OCI-LY3 (cell line): ENCODE measurements at regions not wholly inside any gene's neighbourhood (a gene's known extent, or its start where the extent isn't known, plus 50 kb on each side); places are given as distances from the start of the nearest gene placed in this dataset.
"Not testable (repeated sequence)": the region's sequence is repeated elsewhere in the genome, so short reads cannot be mapped to it uniquely, and the experiment has no call there.

ENCODE experiments used
- H2AFZ ChIP-seq: fragments of 200-600, 300-600 bp; shearing (Covaris generic); 2 replicates; pipeline ENCODE4 v1.6.0; 2014; ENCODE audit warnings: antibody characterized with exemption, low read depth, low read length
- H3K27ac ChIP-seq: fragments of 200-600, 300-600 bp; sonication (generic); 2 replicates; pipeline ENCODE4 v1.5.1; 2014; ENCODE audit warnings: mild to moderate bottlenecking, low read length, moderate library complexity, mixed read lengths
- H3K27me3 ChIP-seq: fragments of 200-600, 300-600 bp; sonication (generic); 2 replicates; pipeline ENCODE4 v1.6.1; 2014; ENCODE audit warnings: low read depth, low read length, mixed read lengths
- H3K36me3 ChIP-seq: fragments of 200-600, 300-600 bp; sonication (generic); replicated peaks from 2 replicates; pipeline ENCODE3; 2014; ENCODE audit warnings: low read depth, low read length, mixed read lengths
- H3K4me1 ChIP-seq: fragments of 300-600, 200-600 bp; sonication (generic); 2 replicates; pipeline ENCODE4 v1.6.1; 2014; ENCODE audit warnings: low read length, mixed read lengths
- H3K4me2 ChIP-seq: fragments of 200-600, 300-600 bp; sonication (generic); 2 replicates; pipeline ENCODE4 v1.6.1; 2014; ENCODE audit warnings: low read length, mixed read lengths
- H3K4me3 ChIP-seq: fragments of 300-600, 200-600 bp; sonication (generic); 2 replicates; pipeline ENCODE4 v1.5.1; 2014; ENCODE audit warnings: antibody characterized with exemption, mild to moderate bottlenecking, low read length, moderate library complexity
- H3K79me2 ChIP-seq: fragments of 300-600, 200-600 bp; shearing (Covaris generic); 2 replicates; pipeline ENCODE4 v1.6.1; 2014; ENCODE audit warnings: mild to moderate bottlenecking, low read length, mixed read lengths
- H3K9ac ChIP-seq: fragments of 300-600, 200-600 bp; shearing (Covaris generic); 2 replicates; pipeline ENCODE4 v1.6.0; 2014; ENCODE audit warnings: mild to moderate bottlenecking, low read length, moderate library complexity
- H3K9me3 ChIP-seq: fragments of 200-600, 300-600 bp; shearing (Covaris generic); 2 replicates; pipeline ENCODE4 v1.6.1; 2014; ENCODE audit warnings: low read length, mixed read lengths; ENCODE audit not compliant: insufficient read depth
- H4K20me1 ChIP-seq: fragments of 200-600, 300-600 bp; sonication (generic); 2 replicates; pipeline ENCODE4 v1.6.1; 2016; ENCODE audit warnings: low read length, mixed read lengths; ENCODE audit not compliant: insufficient read depth
- EZH2phosphoT487 ChIP-seq: fragments of 200-600 bp; shearing (Covaris generic); IDR thresholded peaks from 2 replicates; pipeline ENCODE4 v1.6.1; 2018; ENCODE audit warnings: antibody characterized with exemption, mixed run types, low read depth
- TF ChIP-seq, protein P1 (sequence below): fragments of 200-600, 300-600 bp; sonication (generic); IDR thresholded peaks from 2 replicates; pipeline ENCODE4 v1.5.1; 2014; ENCODE audit warnings: antibody characterized with exemption, low read length, low read depth

DNA sequence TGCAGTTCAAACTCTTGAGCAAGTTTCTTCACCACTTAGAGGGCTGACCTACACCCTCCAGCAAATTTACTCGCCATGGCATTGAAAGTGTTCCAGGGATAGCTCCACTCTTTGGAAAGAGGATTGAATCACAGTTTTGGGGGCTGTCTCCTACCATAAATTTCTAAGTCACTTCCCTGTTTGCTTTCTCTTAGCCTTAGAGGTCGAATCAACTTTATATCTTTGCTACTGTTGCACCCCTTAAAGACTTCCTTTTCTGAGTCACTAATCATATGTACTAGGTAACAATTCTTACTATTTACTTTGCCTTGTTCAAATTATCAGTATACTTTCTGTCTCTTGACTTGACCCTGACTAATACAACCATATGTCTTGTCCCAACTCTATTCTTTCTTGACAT, 1151.8 kb upstream of the ALCAM start:
- Histone ChIP-seq H3K9me3 (no peaks in the 10 kb centered on the region), H3K27me3 (no peaks in the 10 kb centered on the region), H3K4me2 (no peak overlapping the region), H3K4me3 (no peak overlapping the region), H3K9ac (no peak overlapping the region), H2AFZ (no peak overlapping the region), H4K20me1 (no peaks in the 10 kb centered on the region), H3K79me2 (no peaks in the 10 kb centered on the region), H3K36me3 (no peaks in the 10 kb centered on the region), H3K4me1 (no peaks in the 10 kb centered on the region), H3K27ac (no peak overlapping the region)
- TF ChIP-seq, protein P1, sequence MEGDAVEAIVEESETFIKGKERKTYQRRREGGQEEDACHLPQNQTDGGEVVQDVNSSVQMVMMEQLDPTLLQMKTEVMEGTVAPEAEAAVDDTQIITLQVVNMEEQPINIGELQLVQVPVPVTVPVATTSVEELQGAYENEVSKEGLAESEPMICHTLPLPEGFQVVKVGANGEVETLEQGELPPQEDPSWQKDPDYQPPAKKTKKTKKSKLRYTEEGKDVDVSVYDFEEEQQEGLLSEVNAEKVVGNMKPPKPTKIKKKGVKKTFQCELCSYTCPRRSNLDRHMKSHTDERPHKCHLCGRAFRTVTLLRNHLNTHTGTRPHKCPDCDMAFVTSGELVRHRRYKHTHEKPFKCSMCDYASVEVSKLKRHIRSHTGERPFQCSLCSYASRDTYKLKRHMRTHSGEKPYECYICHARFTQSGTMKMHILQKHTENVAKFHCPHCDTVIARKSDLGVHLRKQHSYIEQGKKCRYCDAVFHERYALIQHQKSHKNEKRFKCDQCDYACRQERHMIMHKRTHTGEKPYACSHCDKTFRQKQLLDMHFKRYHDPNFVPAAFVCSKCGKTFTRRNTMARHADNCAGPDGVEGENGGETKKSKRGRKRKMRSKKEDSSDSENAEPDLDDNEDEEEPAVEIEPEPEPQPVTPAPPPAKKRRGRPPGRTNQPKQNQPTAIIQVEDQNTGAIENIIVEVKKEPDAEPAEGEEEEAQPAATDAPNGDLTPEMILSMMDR: no peak
- no peak for TF ChIP-seq EZH2phosphoT487

DNA sequence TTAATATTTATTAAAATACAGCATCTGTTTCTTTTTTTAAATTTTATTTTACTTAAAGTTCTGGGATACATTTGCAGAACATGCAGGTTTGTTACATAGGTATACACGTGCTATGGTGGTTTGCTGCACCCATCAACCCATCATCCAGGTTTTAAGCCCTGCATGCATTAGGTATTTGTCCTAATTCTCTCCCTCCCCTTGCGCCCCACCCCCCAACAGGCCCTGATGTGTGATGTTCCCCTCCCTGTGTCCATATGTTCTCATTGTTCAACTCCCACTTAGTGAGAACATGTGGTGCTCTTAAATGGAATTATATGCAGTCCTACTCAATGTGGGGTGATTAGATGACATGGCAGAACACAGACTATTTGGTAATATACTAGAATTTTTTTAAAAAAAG, 1147.7 kb upstream of the ALCAM start:
- not testable (repeated sequence) for H3K4me1 ChIP-seq

GRCh38 chr3:104234442-104235194, 1132.1 kb upstream of the ALCAM start:
- no peak overlapping the region for H3K9ac ChIP-seq
- no peaks in the 10 kb centered on the region for H3K36me3 ChIP-seq
- H4K20me1 ChIP-seq: no peaks in the 10 kb centered on the region
- no peak overlapping the region for H3K27ac ChIP-seq
- no peak overlapping the region for H2AFZ ChIP-seq
- no peaks in the 10 kb centered on the region for H3K9me3 ChIP-seq
- no peaks in the 10 kb centered on the region for H3K79me2 ChIP-seq
- no peaks in the 10 kb centered on the region for H3K27me3 ChIP-seq
- no peaks in the 10 kb centered on the region for H3K4me1 ChIP-seq
- no peak overlapping the region for H3K4me2 ChIP-seq
- TF ChIP-seq, protein P1: no peak
- no peak for TF ChIP-seq EZH2phosphoT487
- no peak overlapping the region for H3K4me3 ChIP-seq

More for the DNA sequence above, 1147.7 kb upstream of the ALCAM start:
- H3K4me3 ChIP-seq, H3K4me2 ChIP-seq, H3K9me3 ChIP-seq, H2AFZ ChIP-seq, H3K79me2 ChIP-seq, H3K9ac ChIP-seq, H3K27ac ChIP-seq, H3K36me3 ChIP-seq, H4K20me1 ChIP-seq, H3K27me3 ChIP-seq: not testable (repeated sequence)

DNA sequence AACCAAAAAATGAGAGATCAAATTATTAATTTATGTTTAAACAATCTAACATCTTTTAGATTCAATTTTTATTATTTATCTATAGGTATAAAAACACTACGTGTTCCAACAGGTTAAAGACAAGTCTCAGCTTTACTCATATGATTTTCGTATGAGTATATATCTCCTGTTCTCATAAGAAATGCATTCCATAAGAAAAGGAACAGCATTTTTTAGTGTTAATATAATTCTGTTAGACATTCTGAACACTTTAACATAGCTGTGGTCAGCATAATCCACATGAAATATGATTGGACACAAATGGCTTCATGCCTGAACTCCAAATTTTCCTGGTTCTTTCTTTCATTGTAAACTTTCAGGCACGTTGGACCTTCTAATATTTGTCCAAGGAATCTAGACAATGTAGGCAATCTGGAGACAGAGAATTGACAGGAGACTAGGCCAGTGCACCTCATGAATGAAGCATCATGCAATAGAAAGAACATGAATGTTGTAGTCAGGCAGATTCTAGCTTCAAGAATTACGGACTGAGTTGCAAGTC, 1122.0 kb upstream of the ALCAM start:
- Histone ChIP-seq H3K4me3 (no peak overlapping the region), H3K4me1 (no peaks in the 10 kb centered on the region), H3K9ac (no peak overlapping the region), H3K27me3 (no peaks in the 10 kb centered on the region), H4K20me1 (no peaks in the 10 kb centered on the region), H3K27ac (no peak overlapping the region), H3K79me2 (no peaks in the 10 kb centered on the region), H2AFZ (no peak overlapping the region), H3K36me3 (no peaks in the 10 kb centered on the region), H3K9me3 (no peaks in the 10 kb centered on the region), H3K4me2 (no peak overlapping the region)
- TF ChIP-seq, protein P1: no peak
- TF ChIP-seq EZH2phosphoT487: no peak
